NCI-H526 (cell line): ENCODE measurements at regions not wholly inside any gene's neighbourhood (a gene's known extent, or its start where the extent isn't known, plus 50 kb on each side); places are given as distances from the start of the nearest gene placed in this dataset.

Experiments
- DNase-seq, 2 experiments: peaks; one replicate each; lab custom pipeline; 2025; lab: John Stamatoyannopoulos, UW

- no peak for DNase-seq
Observed at GRCh38 chr3:78516937-78517336, 1250.9 kb downstream of the ROBO1 start.

GRCh38 chr3:78517965-78518364 lies 1249.8 kb downstream of the ROBO1 start:
- DNase-seq, result no peak

GRCh38 chr3:78519281-78519680 lies 1248.5 kb downstream of the ROBO1 start:
- DNase-seq, result no peak

GRCh38 chr3:78529601-78530000 lies 1238.2 kb downstream of the ROBO1 start:
- DNase-seq, result no peak

GRCh38 chr3:78540485-78540884 lies 1227.3 kb downstream of the ROBO1 start:
- DNase-seq, result no peak

- DNase-seq, result no peak
Observed at GRCh38 chr3:78545827-78546226, 1222.0 kb downstream of the ROBO1 start.
